HFF-Myc (cell line): ENCODE measurements at regions not wholly inside any gene's neighbourhood (a gene's known extent, or its start where the extent isn't known, plus 50 kb on each side); places are given as distances from the start of the nearest gene placed in this dataset.

Experiments
- DNase-seq: peaks from one replicate; pipeline ENCODE4 v3.0.0-alpha.2; 2011; ENCODE audit warnings: low read depth; ENCODE audit errors: extremely low read depth
- H3K4me3 ChIP-seq: replicated peaks from 2 replicates; pipeline ENCODE4 v1.5.1; 2011; ENCODE audit warnings: low read depth, mild to moderate bottlenecking, control low read depth, low read length
- CTCF ChIP-seq: IDR thresholded peaks from 2 replicates; pipeline ENCODE4 v1.5.1; 2012; ENCODE audit warnings: mild to moderate bottlenecking, low read depth, low read length, control low read depth; ENCODE audit errors: missing control alignments

DNA sequence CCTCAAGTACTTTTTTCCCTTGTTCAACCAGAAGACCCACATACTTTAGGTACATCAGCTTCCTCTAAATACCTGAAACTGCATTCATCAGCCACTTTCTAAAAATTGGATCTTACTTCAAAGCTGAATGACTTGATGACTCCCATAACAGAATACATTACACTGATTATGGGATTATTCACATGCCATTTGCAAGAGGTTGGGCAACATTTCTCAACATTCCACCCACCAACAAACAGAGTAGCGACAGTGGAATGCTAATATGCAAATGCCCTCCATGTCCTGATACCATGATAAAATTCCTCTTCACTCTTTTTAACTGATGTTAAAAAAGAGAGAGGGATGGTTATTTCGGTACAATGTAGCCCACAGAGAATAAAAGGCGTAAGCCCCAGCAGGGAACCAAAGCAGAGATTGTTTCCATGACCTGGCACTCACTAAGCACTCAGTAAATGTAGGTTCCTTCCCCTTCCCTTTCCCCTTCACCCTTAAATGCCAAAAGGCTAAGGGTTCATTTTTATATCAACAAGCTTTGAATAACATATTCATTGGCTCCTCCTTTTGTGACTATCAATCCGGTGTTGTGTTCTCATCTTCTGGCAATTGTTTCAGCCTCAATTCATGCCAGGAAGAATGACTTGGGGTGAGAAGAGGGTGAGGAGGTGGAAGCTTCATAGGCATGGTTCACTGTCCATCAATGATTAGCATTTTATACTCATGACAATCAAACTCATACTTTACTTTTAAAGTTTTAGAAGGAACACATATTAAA is 317.2 kb downstream of the DHX15 start:
- no peak overlapping the region for H3K4me3 ChIP-seq
- no peak for TF ChIP-seq CTCF
- no peak for DNase-seq

DNA sequence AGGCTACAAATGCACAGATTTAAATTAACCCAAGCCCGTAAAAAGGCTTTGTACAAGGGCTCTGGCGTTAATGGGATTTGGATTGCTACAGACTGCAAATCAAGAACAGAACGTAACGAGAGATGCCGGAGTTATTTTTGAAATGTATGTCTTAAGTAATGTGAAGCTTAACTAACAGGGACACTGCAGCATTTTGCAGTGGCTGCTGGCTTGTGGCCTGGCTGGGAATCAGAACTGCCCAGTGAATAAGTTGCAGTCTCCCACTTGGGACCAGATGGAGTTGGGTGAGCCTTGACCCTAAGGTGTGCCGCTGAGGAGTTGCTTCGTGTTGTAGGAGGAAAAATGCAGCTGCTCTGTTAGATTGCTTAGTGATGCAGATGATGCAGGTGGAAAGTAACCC is 318.4 kb downstream of the DHX15 start:
- H3K4me3 ChIP-seq = no peak overlapping the region
- no peak for TF ChIP-seq CTCF
- DNase-seq = no peak

- no peak overlapping the region for H3K4me3 ChIP-seq
- no peak for DNase-seq
- no peak for TF ChIP-seq CTCF
Measured at GRCh38 chr4:24262616-24263015, 321.7 kb downstream of the DHX15 start.

GRCh38 chr4:24262084-24262483 is 322.3 kb downstream of the DHX15 start:
- TF ChIP-seq CTCF = no peak
- DNase-seq = no peak
- no peak overlapping the region for H3K4me3 ChIP-seq

- no peak for TF ChIP-seq CTCF
- H3K4me3 ChIP-seq = no peak overlapping the region
- no peak for DNase-seq
Measured at GRCh38 chr4:24260923-24261564, 323.3 kb downstream of the DHX15 start.

DNA sequence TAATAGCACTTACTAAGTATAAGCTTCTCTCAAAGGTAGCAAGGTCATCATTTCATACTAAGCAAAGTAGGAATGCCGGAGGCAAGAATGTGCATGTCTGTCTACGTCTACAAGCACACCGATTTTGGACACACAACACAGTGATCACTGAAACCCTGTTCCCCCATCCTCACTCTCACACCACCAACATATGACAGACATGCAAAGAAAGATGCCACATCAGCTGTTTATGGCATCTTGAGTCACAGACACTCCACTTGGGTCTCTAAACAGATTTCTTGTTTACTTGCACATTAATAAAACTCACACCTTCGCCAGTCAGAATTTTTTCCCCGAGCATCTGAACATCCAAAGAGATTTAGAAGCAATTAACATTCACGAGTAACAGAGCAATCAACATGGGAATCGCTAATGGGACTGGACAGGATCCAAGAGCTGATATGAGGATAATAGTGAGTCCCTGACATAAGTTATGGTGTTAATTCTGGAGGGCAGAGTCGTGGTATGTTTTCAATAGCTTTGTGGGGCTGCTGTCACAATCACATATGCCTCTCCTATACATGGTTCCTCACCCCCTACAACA is 324.1 kb downstream of the DHX15 start:
- no peak overlapping the region for H3K4me3 ChIP-seq
- TF ChIP-seq CTCF = no peak
- DNase-seq = no peak
